ENCODE measurements at regions not wholly inside any gene's neighbourhood (a gene's known extent, or its start where the extent isn't known, plus 50 kb on each side); places are given as distances from the start of the nearest gene placed in this dataset.

- no peak for DNase-seq
- H3K36me3 ChIP-seq: no peaks in the 10 kb centered on the region
- no peaks in the 10 kb centered on the region for H3K4me1 ChIP-seq
- H3K9me3 ChIP-seq: no peaks in the 10 kb centered on the region
- intact Hi-C loops (cut with DNase I): no loop called here
- 68 to 71% methylated on average over 12 of the region's 12 CpGs for WGBS, 2 donors
- H3K27ac ChIP-seq: no peak overlapping the region
- no peak overlapping the region for H3K4me3 ChIP-seq
- TF ChIP-seq POLR2A (IDR thresholded peaks at IDR 0.05) (no peak), EP300 (IDR thresholded peaks at IDR 0.05) (no peak), POLR2AphosphoS5 (IDR thresholded peaks at IDR 0.05) (no peak), CTCF (IDR thresholded peaks at IDR 0.05) (no peak)
- peaks cover 0 to 23% (median 0%) of the 10 kb centered on the region in 3 donors for H3K27me3 ChIP-seq
Measured at GRCh38 chr22:49012712-49013395, 814.8 kb downstream of the BRD1 start.

DNA sequence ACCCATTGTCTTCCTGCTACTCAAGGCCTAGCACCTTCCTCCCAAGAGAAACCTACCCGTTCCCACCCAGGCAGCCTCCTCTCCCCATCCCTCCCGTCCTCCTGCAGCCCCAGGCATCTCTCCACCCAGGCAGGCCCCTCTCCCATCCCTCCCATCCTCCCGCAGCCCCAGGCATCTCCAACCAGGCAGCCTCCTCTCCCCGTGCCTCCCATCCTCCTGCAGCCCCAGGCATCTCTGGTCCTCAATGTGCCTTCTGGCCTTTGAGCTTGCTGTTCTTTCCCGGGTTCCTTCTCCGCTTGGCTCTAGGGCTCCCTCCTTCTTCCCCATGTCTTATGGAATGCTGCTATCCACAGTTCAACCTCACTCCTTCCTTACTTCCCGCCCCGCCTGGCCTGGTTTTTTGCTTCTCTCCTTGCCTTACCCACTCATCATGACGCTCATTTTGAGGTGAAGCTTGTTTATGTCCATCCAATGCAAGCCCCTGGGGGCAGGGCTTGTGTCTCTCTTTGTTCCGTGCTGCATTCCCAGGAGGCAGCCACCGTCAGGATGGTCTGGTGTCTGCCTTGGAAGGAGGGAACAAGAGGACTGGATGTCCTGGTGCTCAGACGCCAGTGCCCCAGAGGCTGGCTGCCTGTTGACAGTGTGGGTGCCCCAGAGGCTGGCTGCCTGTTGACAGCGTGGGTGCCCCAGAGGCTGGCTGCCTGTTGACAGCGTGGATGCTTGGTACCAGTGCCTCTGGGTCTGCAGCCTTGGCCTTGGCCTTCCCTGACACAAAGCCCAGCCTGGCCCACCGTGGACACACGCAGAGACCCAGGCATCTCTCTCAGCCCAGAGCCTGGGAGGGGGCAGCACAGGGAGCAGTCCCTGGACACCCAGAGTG is 815.7 kb downstream of the BRD1 start:
- H3K4me1 ChIP-seq: no peaks in the 10 kb centered on the region
- DNase-seq: peak; percentile 54
- intact Hi-C loops (cut with DNase I): no loop called here
- TF ChIP-seq EP300 (IDR thresholded peaks at IDR 0.05) (no peak), CTCF (IDR thresholded peaks at IDR 0.05) (no peak), POLR2AphosphoS5 (IDR thresholded peaks at IDR 0.05) (no peak), POLR2A (IDR thresholded peaks at IDR 0.05) (no peak)
- H3K36me3 ChIP-seq: no peaks in the 10 kb centered on the region
- H3K4me3 ChIP-seq: no peak overlapping the region
- no peak overlapping the region for H3K27ac ChIP-seq
- WGBS, 2 donors: 65 to 73% methylated on average over 16 of the region's 16 CpGs
- H3K27me3 ChIP-seq: peaks cover 0 to 23% (median 0%) of the 10 kb centered on the region in 3 donors
- H3K9me3 ChIP-seq: no peaks in the 10 kb centered on the region

DNA sequence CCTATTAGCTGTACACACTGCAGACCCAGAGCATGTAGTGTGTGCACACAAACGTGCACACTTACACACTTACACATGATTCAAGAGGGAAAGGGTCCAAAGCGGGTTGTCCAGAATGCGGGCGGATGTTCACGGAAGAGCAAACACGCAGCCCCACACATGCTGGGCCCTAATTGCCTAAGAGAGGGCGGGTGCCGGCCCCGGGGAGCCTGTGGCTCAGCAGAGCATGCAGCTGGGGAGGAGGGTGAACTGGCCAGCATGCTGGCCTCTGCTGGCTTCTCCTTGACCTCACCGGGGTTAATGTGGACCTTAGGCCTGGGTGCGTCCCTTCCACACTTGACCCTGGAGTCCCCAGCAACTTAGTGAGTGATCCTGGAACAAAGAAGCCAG is 816.3 kb downstream of the BRD1 start:
- WGBS, 2 donors: 58 to 75% methylated on average over 11 of the region's 11 CpGs

DNA sequence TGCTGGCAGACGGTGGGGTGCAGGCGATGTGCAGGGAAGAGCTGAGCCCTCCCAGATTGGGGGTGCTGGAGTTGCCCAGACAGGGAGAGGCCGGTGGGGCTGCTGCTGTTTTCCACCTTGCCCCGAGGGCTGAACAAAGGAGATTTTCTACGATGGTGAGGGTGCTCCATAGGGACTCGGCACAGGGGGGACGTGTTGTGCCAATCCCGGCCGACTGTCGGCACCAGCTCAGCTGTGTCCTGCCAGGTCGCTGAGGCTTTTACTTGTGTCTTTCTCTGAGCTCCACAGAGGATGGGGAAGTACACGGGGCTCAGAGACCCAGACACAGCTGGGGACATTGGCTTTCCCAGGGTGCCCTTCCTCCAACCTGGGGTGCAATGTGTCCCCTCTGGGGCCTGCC is 816.8 kb downstream of the BRD1 start:
- DNase-seq: peak; percentile 32
- intact Hi-C loops (cut with DNase I): no loop called here
- Histone ChIP-seq H3K9me3 (no peaks in the 10 kb centered on the region), H3K4me3 (no peak overlapping the region), H3K27ac (no peak overlapping the region), H3K4me1 (no peaks in the 10 kb centered on the region), H3K36me3 (no peaks in the 10 kb centered on the region), H3K27me3 (peaks cover 0 to 23% (median 0%) of the 10 kb centered on the region in 3 donors)
- TF ChIP-seq CTCF (IDR thresholded peaks at IDR 0.05) (no peak), POLR2AphosphoS5 (IDR thresholded peaks at IDR 0.05) (no peak), EP300 (IDR thresholded peaks at IDR 0.05) (no peak), POLR2A (IDR thresholded peaks at IDR 0.05) (no peak)
- 84 to 85% methylated on average over 12 of the region's 12 CpGs for WGBS, 2 donors

More for the DNA sequence above, 816.3 kb downstream of the BRD1 start:
- Histone ChIP-seq H3K27ac (no peak overlapping the region), H3K27me3 (peaks cover 0 to 23% (median 0%) of the 10 kb centered on the region in 3 donors), H3K36me3 (no peaks in the 10 kb centered on the region), H3K4me3 (no peak overlapping the region), H3K4me1 (no peaks in the 10 kb centered on the region), H3K9me3 (no peaks in the 10 kb centered on the region)
- peak; percentile 25 for DNase-seq
- TF ChIP-seq EP300 (IDR thresholded peaks at IDR 0.05): no peak
- no peak for TF ChIP-seq POLR2AphosphoS5 (IDR thresholded peaks at IDR 0.05)
- no peak for TF ChIP-seq POLR2A (IDR thresholded peaks at IDR 0.05)
- TF ChIP-seq CTCF (IDR thresholded peaks at IDR 0.05): no peak
- intact Hi-C loops (cut with DNase I): no loop called here
